22Rv1 (cell line): ENCODE measurements at regions not wholly inside any gene's neighbourhood (a gene's known extent, or its start where the extent isn't known, plus 50 kb on each side); places are given as distances from the start of the nearest gene placed in this dataset.

Experiments
- H3K27ac ChIP-seq: fragments of 450-650 bp; 2 replicates; pipeline ENCODE4 v1.5.1; 2017
- CTCF ChIP-seq: fragments of 450-650 bp; IDR thresholded peaks from 2 replicates; pipeline ENCODE4 v1.5.1; 2017; ENCODE audit warnings: mild to moderate bottlenecking
- ZFX ChIP-seq: fragments of 450-650 bp; IDR thresholded peaks from 2 replicates; pipeline ENCODE4 v1.6.1; 2017; ENCODE audit warnings: antibody characterized with exemption, borderline replicate concordance

DNA sequence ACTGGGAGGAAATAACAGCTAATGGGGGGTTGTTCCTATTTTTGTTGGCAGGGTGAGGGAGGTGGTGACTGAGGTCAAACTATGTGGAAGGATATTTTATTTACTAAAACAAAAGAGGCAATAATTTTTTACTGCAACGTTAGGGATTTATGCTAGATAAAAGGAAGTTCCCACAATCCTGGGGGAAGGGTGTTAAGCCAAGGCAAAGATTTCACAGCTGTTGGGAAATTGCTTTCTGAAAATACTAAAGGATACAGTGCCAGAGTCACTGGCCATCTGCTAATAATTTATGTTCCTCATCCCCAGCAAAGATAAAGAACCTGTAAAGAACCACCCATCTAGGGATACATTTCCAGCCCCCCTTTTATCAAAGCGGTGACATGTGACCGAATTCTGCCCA is 756.0 kb upstream of the RBFOX1 start:
- H3K27ac ChIP-seq: no peak overlapping the region
- no peak for TF ChIP-seq ZFX
- TF ChIP-seq CTCF: no peak

- TF ChIP-seq CTCF: no peak
- no peak for TF ChIP-seq ZFX
- no peak overlapping the region for H3K27ac ChIP-seq
Observed at GRCh38 chr16:6576113-6576512, 756.5 kb upstream of the RBFOX1 start.

GRCh38 chr16:6574146-6574545 is 758.5 kb upstream of the RBFOX1 start:
- TF ChIP-seq ZFX (no peak), CTCF (no peak)
- H3K27ac ChIP-seq: no peak overlapping the region

- TF ChIP-seq ZFX (no peak), CTCF (peak; percentile 26)
- H3K27ac ChIP-seq: no peak overlapping the region
Observed at GRCh38 chr16:6573577-6573976, 759.1 kb upstream of the RBFOX1 start.

GRCh38 chr16:6571044-6571443 is 761.6 kb upstream of the RBFOX1 start:
- H3K27ac ChIP-seq: no peak overlapping the region
- TF ChIP-seq CTCF: no peak
- TF ChIP-seq ZFX: no peak

- no peak overlapping the region for H3K27ac ChIP-seq
- no peak for TF ChIP-seq CTCF
- TF ChIP-seq ZFX: no peak
Observed at GRCh38 chr16:6570530-6570929, 762.1 kb upstream of the RBFOX1 start.

GRCh38 chr16:6562986-6563385 is 769.7 kb upstream of the RBFOX1 start:
- H3K27ac ChIP-seq: no peak overlapping the region
- TF ChIP-seq CTCF: no peak
- TF ChIP-seq ZFX: no peak
